ENCODE measurements at regions not wholly inside any gene's neighbourhood (a gene's known extent, or its start where the extent isn't known, plus 50 kb on each side); places are given as distances from the start of the nearest gene placed in this dataset.

DNA sequence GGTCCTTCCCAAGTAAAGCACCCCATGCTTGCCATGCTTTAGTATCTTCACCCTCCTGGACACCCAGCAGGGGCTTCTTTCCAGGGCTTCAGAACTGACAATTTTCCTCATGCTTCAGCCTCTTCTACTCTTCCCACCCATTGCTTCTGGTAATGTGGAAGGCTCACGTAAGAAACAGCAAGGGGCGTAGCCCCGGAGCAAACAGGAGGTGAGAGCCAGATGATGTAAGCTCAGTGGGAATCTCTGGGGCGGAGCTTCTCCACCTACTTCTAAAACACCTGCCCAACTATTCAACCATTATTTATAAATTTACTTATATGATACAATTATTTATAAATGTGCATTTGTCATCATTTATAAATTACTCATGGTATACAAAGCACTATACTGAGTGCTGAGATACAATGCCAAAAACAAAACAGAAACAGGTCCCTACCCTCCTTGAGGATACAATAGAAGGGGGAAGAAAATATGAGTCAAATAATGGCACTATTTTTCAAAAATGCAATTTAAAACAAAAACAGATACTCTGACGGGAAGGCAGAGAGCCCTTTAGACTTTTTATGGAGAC, 140.1 kb upstream of the CAMK1G start:
- H3K36me3 Mint-ChIP-seq (ENCODE audit: low read depth, unreplicated experiment), result no peaks in the 10 kb centered on the region

DNA sequence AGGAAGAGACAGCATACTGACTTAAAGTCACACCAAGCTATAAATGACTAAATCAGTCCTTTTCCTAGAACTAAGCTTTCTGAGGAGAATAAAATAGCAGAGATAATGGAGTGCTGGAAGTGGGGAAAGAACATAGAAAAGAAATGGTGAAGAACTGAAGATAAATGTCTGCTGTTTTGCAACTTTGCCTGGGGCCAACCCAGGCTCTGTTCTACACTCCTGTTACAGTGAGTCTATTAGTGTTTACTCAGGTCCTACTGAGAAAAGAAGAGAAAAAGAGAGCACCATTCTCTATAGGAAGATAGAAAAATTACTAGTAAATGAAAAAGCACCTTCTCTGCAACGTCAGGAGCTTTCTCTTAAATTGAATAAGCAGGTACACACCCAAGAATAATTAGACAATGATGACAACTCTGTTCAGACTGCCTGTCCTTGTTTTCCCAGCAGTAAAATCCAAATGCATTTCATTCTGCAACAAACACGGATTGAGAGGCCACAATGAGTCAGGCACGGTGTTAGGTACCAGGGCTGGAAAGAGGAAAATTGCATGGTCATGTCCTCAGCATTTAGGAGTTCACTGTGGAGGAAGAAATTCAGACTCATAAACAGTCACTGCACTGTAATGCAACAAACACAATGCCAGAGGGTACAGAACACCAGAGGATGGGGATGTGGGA, 139.4 kb upstream of the CAMK1G start:
- Mint-ChIP-seq H3K27ac (ENCODE audit: unreplicated experiment) (no peak overlapping the region), H3K4me3 (ENCODE audit: unreplicated experiment) (no peak overlapping the region), H3K4me1 (ENCODE audit: low read depth, unreplicated experiment) (no peaks in the 10 kb centered on the region), H3K36me3 (ENCODE audit: low read depth, unreplicated experiment) (no peaks in the 10 kb centered on the region), H3K9me3 (ENCODE audit: unreplicated experiment) (peaks cover 5% of the 10 kb centered on the region), H3K27me3 (ENCODE audit: low read depth, unreplicated experiment) (peaks cover 5% of the 10 kb centered on the region)
- Histone ChIP-seq H3K36me3 (ENCODE audit: insufficient read depth, low read length) (no peaks in the 10 kb centered on the region), H4K20me1 (ENCODE audit: insufficient read depth, low read length) (no peaks in the 10 kb centered on the region), H2AFZ (ENCODE audit: low read depth, low read length) (no peak overlapping the region), H3K27ac (ENCODE audit: low read depth, low read length) (no peak overlapping the region), H3K4me2 (ENCODE audit: low read length) (no peak overlapping the region), H3K9ac (ENCODE audit: low read length) (no peak overlapping the region), H3K9me3 (ENCODE audit: insufficient read depth, low read depth, low read length) (no peaks in the 10 kb centered on the region), H3K4me3 (ENCODE audit: insufficient read depth, low read depth, low read length) (no peak overlapping the region), H3K27me3 (ENCODE audit: insufficient read depth, low read length) (no peaks in the 10 kb centered on the region), H3K4me1 (ENCODE audit: insufficient read depth, low read length) (no peaks in the 10 kb centered on the region), H3K79me2 (ENCODE audit: insufficient read depth, low read length) (no peaks in the 10 kb centered on the region)
- no peak for DNase-seq (ENCODE audit: low read depth)
- no peak for FAIRE-seq
- TF ChIP-seq CTCF (IDR thresholded peaks at IDR 0.05; ENCODE audit: insufficient read depth, low read depth, low read length) (no peak), EZH2 (IDR thresholded peaks at IDR 0.05; ENCODE audit: insufficient read depth, low read length) (no peak)

More for the DNA sequence above, 140.1 kb upstream of the CAMK1G start:
- H3K27me3 Mint-ChIP-seq (ENCODE audit: low read depth, unreplicated experiment), result peaks cover 1% of the 10 kb centered on the region
- Histone ChIP-seq H3K27me3 (ENCODE audit: insufficient read depth, low read length) (no peaks in the 10 kb centered on the region), H3K36me3 (ENCODE audit: insufficient read depth, low read length) (no peaks in the 10 kb centered on the region), H3K9me3 (ENCODE audit: insufficient read depth, low read depth, low read length) (no peaks in the 10 kb centered on the region), H4K20me1 (ENCODE audit: insufficient read depth, low read length) (no peaks in the 10 kb centered on the region), H3K27ac (ENCODE audit: low read depth, low read length) (no peak overlapping the region), H3K4me3 (ENCODE audit: insufficient read depth, low read depth, low read length) (no peak overlapping the region), H3K79me2 (ENCODE audit: insufficient read depth, low read length) (no peaks in the 10 kb centered on the region), H3K9ac (ENCODE audit: low read length) (no peak overlapping the region), H3K4me1 (ENCODE audit: insufficient read depth, low read length) (no peaks in the 10 kb centered on the region), H2AFZ (ENCODE audit: low read depth, low read length) (no peak overlapping the region), H3K4me2 (ENCODE audit: low read length) (no peak overlapping the region)
- TF ChIP-seq EZH2 (IDR thresholded peaks at IDR 0.05; ENCODE audit: insufficient read depth, low read length) (no peak), CTCF (IDR thresholded peaks at IDR 0.05; ENCODE audit: insufficient read depth, low read depth, low read length) (no peak)
- peaks cover 5% of the 10 kb centered on the region for H3K9me3 Mint-ChIP-seq (ENCODE audit: unreplicated experiment)
- FAIRE-seq (no peak), DNase-seq (ENCODE audit: low read depth) (no peak)
- no peaks in the 10 kb centered on the region for H3K4me1 Mint-ChIP-seq (ENCODE audit: low read depth, unreplicated experiment)
- no peak overlapping the region for H3K27ac Mint-ChIP-seq (ENCODE audit: unreplicated experiment)
- no peak overlapping the region for H3K4me3 Mint-ChIP-seq (ENCODE audit: unreplicated experiment)

DNA sequence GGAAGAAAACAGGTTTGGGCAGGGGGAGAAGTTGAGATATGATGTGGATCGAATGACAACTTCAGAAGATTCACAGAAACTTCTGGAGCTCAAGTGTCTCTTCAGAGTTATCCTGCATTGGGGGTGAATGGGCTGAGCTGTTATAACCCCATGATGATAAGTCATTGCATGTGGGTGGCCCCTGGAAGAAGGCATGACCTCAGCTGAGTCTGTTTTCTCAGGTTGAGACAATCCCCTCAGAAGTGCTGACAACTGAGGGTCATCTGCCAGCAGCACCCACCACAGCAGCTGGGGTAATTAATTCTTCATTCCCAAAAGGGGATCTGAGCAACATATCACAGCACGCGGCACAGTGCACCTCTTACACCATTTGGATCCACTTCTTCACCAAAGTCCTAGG, 138.6 kb upstream of the CAMK1G start:
- no peaks in the 10 kb centered on the region for H4K20me1 ChIP-seq (ENCODE audit: insufficient read depth, low read length)
- no peaks in the 10 kb centered on the region for H3K36me3 Mint-ChIP-seq (ENCODE audit: low read depth, unreplicated experiment)

More for the DNA sequence above, 138.6 kb upstream of the CAMK1G start:
- no peak for DNase-seq (ENCODE audit: low read depth)
- peaks cover 8% of the 10 kb centered on the region for H3K27me3 Mint-ChIP-seq (ENCODE audit: low read depth, unreplicated experiment)
- no peaks in the 10 kb centered on the region for H3K79me2 ChIP-seq (ENCODE audit: insufficient read depth, low read length)
- H3K9ac ChIP-seq (ENCODE audit: low read length), result no peak overlapping the region
- H3K9me3 Mint-ChIP-seq (ENCODE audit: unreplicated experiment), result peaks cover 2% of the 10 kb centered on the region
- no peaks in the 10 kb centered on the region for H3K27me3 ChIP-seq (ENCODE audit: insufficient read depth, low read length)
- H3K4me2 ChIP-seq (ENCODE audit: low read length), result no peak overlapping the region
- no peaks in the 10 kb centered on the region for H3K4me1 Mint-ChIP-seq (ENCODE audit: low read depth, unreplicated experiment)
- H3K4me1 ChIP-seq (ENCODE audit: insufficient read depth, low read length), result no peaks in the 10 kb centered on the region
- TF ChIP-seq EZH2 (IDR thresholded peaks at IDR 0.05; ENCODE audit: insufficient read depth, low read length) (no peak), CTCF (IDR thresholded peaks at IDR 0.05; ENCODE audit: insufficient read depth, low read depth, low read length) (no peak)
- H3K27ac ChIP-seq (ENCODE audit: low read depth, low read length), result no peak overlapping the region
- H3K9me3 ChIP-seq (ENCODE audit: insufficient read depth, low read depth, low read length), result no peaks in the 10 kb centered on the region
- H3K36me3 ChIP-seq (ENCODE audit: insufficient read depth, low read length), result no peaks in the 10 kb centered on the region
- no peak for FAIRE-seq
- H3K4me3 Mint-ChIP-seq (ENCODE audit: unreplicated experiment), result no peak overlapping the region
- H3K4me3 ChIP-seq (ENCODE audit: insufficient read depth, low read depth, low read length), result no peak overlapping the region
- H2AFZ ChIP-seq (ENCODE audit: low read depth, low read length), result no peak overlapping the region
- H3K27ac Mint-ChIP-seq (ENCODE audit: unreplicated experiment), result no peak overlapping the region
